H9 (cell line): ENCODE measurements at regions not wholly inside any gene's neighbourhood (a gene's known extent, or its start where the extent isn't known, plus 50 kb on each side); places are given as distances from the start of the nearest gene placed in this dataset.

Experiments used
- DNase-seq: peaks from one replicate; pipeline ENCODE4 v3.0.0-alpha.2; 2017
- H2AFZ ChIP-seq: one replicate; pipeline ENCODE4 v1.6.1; 2013; ENCODE audit warnings: mild to moderate bottlenecking, low read length, control low read depth, moderate library complexity
- H2AK5ac ChIP-seq: 2 replicates; pipeline ENCODE4 v1.6.1; 2013; ENCODE audit warnings: low read length, control low read depth, mixed read lengths; ENCODE audit not compliant: insufficient read length
- H2BK120ac ChIP-seq: one replicate; pipeline ENCODE4 v1.6.1; 2013; ENCODE audit warnings: low read depth, mild to moderate bottlenecking, low read length, control low read depth, inconsistent platforms; ENCODE audit not compliant: poor library complexity, severe bottlenecking
- H2BK12ac ChIP-seq: 2 replicates; pipeline ENCODE4 v1.6.1; 2013; ENCODE audit warnings: low read length, control low read depth, mixed read lengths, low read depth; ENCODE audit not compliant: insufficient read length
- H2BK15ac ChIP-seq: 2 replicates; pipeline ENCODE4 v1.6.1; 2013; ENCODE audit warnings: low read depth, low read length, control low read depth
- H2BK20ac ChIP-seq: one replicate; pipeline ENCODE4 v1.6.1; 2013; ENCODE audit warnings: low read depth, mild to moderate bottlenecking, low read length, control low read depth, inconsistent platforms; ENCODE audit not compliant: poor library complexity, severe bottlenecking
- H2BK5ac ChIP-seq: 2 replicates; pipeline ENCODE4 v1.6.1; 2013; ENCODE audit warnings: low read length, control low read depth, mixed read lengths; ENCODE audit not compliant: insufficient read length
- H3K14ac ChIP-seq: 2 replicates; pipeline ENCODE4 v1.6.1; 2013; ENCODE audit warnings: low read length, control low read depth; ENCODE audit not compliant: insufficient read depth
- H3K18ac ChIP-seq: 2 replicates; pipeline ENCODE4 v1.6.1; 2013; ENCODE audit warnings: low read depth, mild to moderate bottlenecking, mixed read lengths, low read length, control low read depth; ENCODE audit not compliant: insufficient read length
- H3K23ac ChIP-seq: 2 replicates; pipeline ENCODE4 v1.6.1; 2013; ENCODE audit warnings: low read length, control low read depth, mixed read lengths, low read depth; ENCODE audit not compliant: insufficient read length
- H3K23me2 ChIP-seq: 2 replicates; pipeline ENCODE4 v1.6.1; 2013; ENCODE audit warnings: low read depth, mild to moderate bottlenecking, mixed read lengths, low read length, control low read depth; ENCODE audit not compliant: insufficient read length, poor library complexity, severe bottlenecking
- H3K27ac ChIP-seq: 2 replicates; pipeline ENCODE4 v1.5.1; 2013; ENCODE audit warnings: low read length, control low read depth, mixed read lengths, low read depth; ENCODE audit not compliant: insufficient read length
- H3K27me3 ChIP-seq: 2 replicates; pipeline ENCODE4 v1.6.1; 2013; ENCODE audit warnings: low read length, control low read depth, inconsistent platforms; ENCODE audit not compliant: insufficient read depth
- H3K4ac ChIP-seq: 2 replicates; pipeline ENCODE4 v1.6.1; 2013; ENCODE audit warnings: low read depth, mild to moderate bottlenecking, control low read depth, inconsistent platforms, low read length, moderate library complexity
- H3K4me1 ChIP-seq: 2 replicates; pipeline ENCODE4 v1.6.1; 2013; ENCODE audit warnings: low read length, control low read depth, inconsistent platforms; ENCODE audit not compliant: insufficient read depth
- H3K4me2 ChIP-seq: 2 replicates; pipeline ENCODE4 v1.6.1; 2013; ENCODE audit warnings: low read length, control low read depth, mixed read lengths; ENCODE audit not compliant: insufficient read length, insufficient read depth
- H3K56ac ChIP-seq: 2 replicates; pipeline ENCODE4 v1.6.1; 2013; ENCODE audit warnings: low read depth, mild to moderate bottlenecking, mixed read lengths, low read length, control low read depth; ENCODE audit not compliant: insufficient read length
- H3K79me1 ChIP-seq: 2 replicates; pipeline ENCODE4 v1.6.1; 2013; ENCODE audit warnings: low read depth, mild to moderate bottlenecking, moderate library complexity, low read length, control low read depth, inconsistent platforms; ENCODE audit not compliant: insufficient read depth, poor library complexity, severe bottlenecking
- H3K79me2 ChIP-seq: 2 replicates; pipeline ENCODE4 v1.6.1; 2013; ENCODE audit warnings: low read length, control low read depth, inconsistent platforms; ENCODE audit not compliant: insufficient read depth
- H3K9ac ChIP-seq: 2 replicates; pipeline ENCODE4 v1.6.1; 2013; ENCODE audit warnings: low read length, control low read depth, mixed read lengths; ENCODE audit not compliant: insufficient read length; ENCODE audit errors: extremely low read depth
- H3K9me3 ChIP-seq: one replicate; pipeline ENCODE4 v1.6.1; 2013; ENCODE audit warnings: low read depth, low read length, inconsistent platforms; ENCODE audit not compliant: control insufficient read depth
- H3T11ph ChIP-seq: one replicate; pipeline ENCODE4 v1.6.1; 2013; ENCODE audit warnings: mild to moderate bottlenecking, low read length, control low read depth, inconsistent platforms
- H4K20me1 ChIP-seq: one replicate; pipeline ENCODE4 v1.6.1; 2013; ENCODE audit not compliant: control insufficient read depth, insufficient read length, insufficient read depth
- H4K5ac ChIP-seq: 2 replicates; pipeline ENCODE4 v1.6.1; 2013; ENCODE audit warnings: low read depth, mild to moderate bottlenecking, mixed read lengths, low read length, control low read depth; ENCODE audit not compliant: insufficient read length
- H4K8ac ChIP-seq: replicated peaks from 2 replicates; pipeline ENCODE4 v1.6.1; 2013; ENCODE audit warnings: low read length, control low read depth, mixed read lengths, low read depth; ENCODE audit not compliant: insufficient read length
- H4K91ac ChIP-seq: 2 replicates; pipeline ENCODE4 v1.6.1; 2013; ENCODE audit warnings: low read depth, mild to moderate bottlenecking, moderate library complexity, mixed read lengths, low read length, control low read depth; ENCODE audit not compliant: insufficient read length
- H3K27ac Mint-ChIP-seq, 3 experiments: 2 replicates in 2 of 3; 3 replicates in 1 of 3; pipeline ENCODE4 v1.8.0; 2020 to 2021; ENCODE audit warnings: mixed read lengths in 3 of 3, mild to moderate bottlenecking in 1 of 3, moderate library complexity in 1 of 3
- H3K27me3 Mint-ChIP-seq: 2 replicates; pipeline ENCODE4 v1.8.0; 2021; ENCODE audit warnings: low read depth, mild to moderate bottlenecking, moderate library complexity, mixed read lengths
- H3K36me3 Mint-ChIP-seq, 3 experiments: 2 replicates in 2 of 3; 3 replicates in 1 of 3; pipeline ENCODE4 v1.8.0; 2020 to 2021; ENCODE audit warnings: low read depth in 3 of 3, mixed read lengths in 3 of 3; ENCODE audit not compliant: insufficient read depth in 1 of 3
- H3K4me1 Mint-ChIP-seq, 2 experiments: 2 replicates each; pipeline ENCODE4 v1.8.0; 2020; ENCODE audit warnings: mixed read lengths in 2 of 2
- H3K4me3 Mint-ChIP-seq, 2 experiments: 2 replicates in 1 of 2; 3 replicates in 1 of 2; pipeline ENCODE4 v1.8.0; 2020 to 2021; ENCODE audit warnings: mild to moderate bottlenecking in 2 of 2, mixed read lengths in 2 of 2, moderate library complexity in 1 of 2
- H3K9me3 Mint-ChIP-seq, 2 experiments: 2 replicates in 1 of 2; 3 replicates in 1 of 2; pipeline ENCODE4 v1.8.0; 2020; ENCODE audit warnings: mild to moderate bottlenecking in 2 of 2, mixed read lengths in 2 of 2, moderate library complexity in 1 of 2
- CTCF ChIP-seq: fragments of 200-600 bp; sonication (generic); conservative IDR thresholded peaks from 3 replicates; pipeline ENCODE4 v1.8.0; 2021; ENCODE audit warnings: antibody characterized with exemption, mild to moderate bottlenecking
- WGBS: extraction: QIAGEN DNeasy Blood & Tissue Kit; methylation state at CpG from one replicate; pipeline ENCODE4 v1.1.7; 2013; ENCODE audit warnings: missing lambda C conversion rate, low lambda C conversion rate, mixed read lengths; ENCODE audit not compliant: insufficient read length; ENCODE audit errors: extremely low coverage; 5-methylcytosine and 5-hydroxymethylcytosine counted together

GRCh38 chr3:191774485-191774884, 313.5 kb downstream of the PYDC2 start:
- Histone ChIP-seq H3K9me3 (no peaks in the 10 kb centered on the region), H3K9ac (no peak overlapping the region), H3K27ac (no peak overlapping the region), H3K14ac (no peak overlapping the region), H3K4me1 (peaks cover 2% of the 10 kb centered on the region; the same call in 1 of the 2 replicates), H4K5ac (no peak overlapping the region), H4K20me1 (no peaks in the 10 kb centered on the region), H3K4me2 (no peak overlapping the region), H3K23ac (no peak overlapping the region), H2AK5ac (no peak overlapping the region), H2BK120ac (no peak overlapping the region), H4K91ac (no peak overlapping the region), H3K56ac (no peak overlapping the region), H3K23me2 (no peaks in the 10 kb centered on the region), H2BK15ac (no peak overlapping the region), H3K27me3 (no peaks in the 10 kb centered on the region), H3K4ac (no peak overlapping the region), H3T11ph (no peak overlapping the region), H2BK5ac (peak overlapping the region; percentile 66), H4K8ac (no peak overlapping the region), H3K79me2 (no peaks in the 10 kb centered on the region), H3K18ac (no peak overlapping the region), H2BK20ac (no peak overlapping the region), H2AFZ (no peak overlapping the region), H3K79me1 (no peaks in the 10 kb centered on the region), H2BK12ac (no peak overlapping the region)
- peaks cover 12 to 18% of the 10 kb centered on the region in 2 experiments; a peak in 4 of 5 replicates for H3K9me3 Mint-ChIP-seq
- no peak for TF ChIP-seq CTCF
- no peak overlapping the region for H3K4me3 Mint-ChIP-seq
- no peak for DNase-seq
- no peaks in the 10 kb centered on the region for H3K27me3 Mint-ChIP-seq
- H3K36me3 Mint-ChIP-seq: peaks cover 12 to 13% (median 13%) of the 10 kb centered on the region in 3 experiments
- H3K4me1 Mint-ChIP-seq: peaks cover 3 to 8% of the 10 kb centered on the region in 2 experiments; a peak in 3 of 4 replicates
- peak overlapping the region in 1 of 3 experiments; percentile 32; a peak in 2 of 7 replicates for H3K27ac Mint-ChIP-seq
- WGBS: no CpG with 5 or more reads among the region's 4 CpGs
